PC-3 (cell line): ENCODE measurements at regions not wholly inside any gene's neighbourhood (a gene's known extent, or its start where the extent isn't known, plus 50 kb on each side); places are given as distances from the start of the nearest gene placed in this dataset.

Experiments used
- ATAC-seq: fragments of 200-7000 bp; cut with Tn5 transposase; 2 replicates; pipeline ENCODE4 v1.9.1; 2020; ENCODE audit warnings: mild to moderate bottlenecking, moderate library complexity
- BruUV-seq: library from RNA; stranded (reverse); fragments of 400-500 nt; replicated peaks from 2 replicates; lab custom pipeline; 2021; lab: Mats Ljungman, UMichigan
- CTCF ChIA-PET: fragments of 300-600 bp; sonication (Branson Sonifier 250); formaldehyde crosslinking; loops from one replicate; lab custom pipeline; 2022; ENCODE audit warnings: antibody characterized with exemption; lab: Charles Lee
- POLR2A ChIA-PET: fragments of 300-600 bp; sonication (Branson Sonifier 250); formaldehyde crosslinking; loops from one replicate; lab custom pipeline; 2022; ENCODE audit warnings: antibody characterized with exemption; ENCODE audit not compliant: unreplicated experiment; lab: Charles Lee
- DNase-seq: peaks from one replicate; pipeline ENCODE4 v3.0.0-alpha.2; 2015
- H2AFZ ChIP-seq: fragments of 300-600 bp; sonication (generic); 2 replicates; pipeline ENCODE4 v1.6.0; 2016; ENCODE audit warnings: antibody characterized with exemption, low read length
- H3F3A ChIP-seq: fragments of 300-600 bp; sonication (generic); one replicate; pipeline ENCODE4 v1.6.0; 2017; ENCODE audit warnings: antibody characterized with exemption, low read length, control low read depth, mild to moderate bottlenecking; ENCODE audit not compliant: unreplicated experiment
- H3K27ac ChIP-seq: fragments of 300-600 bp; sonication (generic); 2 replicates; pipeline ENCODE4 v1.5.1; 2016; ENCODE audit warnings: mild to moderate bottlenecking, low read length
- H3K27me3 ChIP-seq: fragments of 300-600 bp; sonication (generic); 2 replicates; pipeline ENCODE4 v1.6.1; 2016; ENCODE audit warnings: low read length, mixed read lengths
- H3K36me3 ChIP-seq: fragments of 300-600 bp; sonication (generic); 2 replicates; pipeline ENCODE4 v1.6.1; 2016; ENCODE audit warnings: low read depth, mixed run types, low read length, mixed read lengths
- H3K4me1 ChIP-seq: fragments of 300-600 bp; sonication (generic); 2 replicates; pipeline ENCODE4 v1.5.1; 2016; ENCODE audit warnings: low read length; ENCODE audit not compliant: insufficient read depth
- H3K4me2 ChIP-seq: fragments of 300-600 bp; sonication (generic); 2 replicates; pipeline ENCODE4 v1.6.0; 2016; ENCODE audit warnings: low read length
- H3K4me3 ChIP-seq: fragments of 300-600 bp; sonication (generic); 2 replicates; pipeline ENCODE4 v1.5.1; 2016; ENCODE audit warnings: mild to moderate bottlenecking, low read length, mixed read lengths
- H3K79me2 ChIP-seq: fragments of 300-600 bp; sonication (generic); 2 replicates; pipeline ENCODE4 v1.6.1; 2017; ENCODE audit warnings: low read length, mixed read lengths
- H3K9ac ChIP-seq: fragments of 300-600 bp; sonication (generic); 2 replicates; pipeline ENCODE4 v1.6.0; 2016; ENCODE audit warnings: mild to moderate bottlenecking, low read length
- H3K9me2 ChIP-seq: fragments of 300-600 bp; sonication (generic); replicated peaks from 2 replicates; pipeline ENCODE4 v1.6.1; 2016; ENCODE audit warnings: mixed run types, low read length, mixed read lengths
- H3K9me3 ChIP-seq: fragments of 300-600 bp; sonication (generic); 2 replicates; pipeline ENCODE4 v1.6.1; 2016; ENCODE audit warnings: low read length, mixed read lengths
- H4K20me1 ChIP-seq: fragments of 300-600 bp; sonication (generic); 2 replicates; pipeline ENCODE4 v1.6.1; 2016; ENCODE audit warnings: low read length, mixed read lengths
- CTCF ChIP-seq: fragments of 300-600 bp; sonication (generic); conservative IDR thresholded peaks from 2 replicates; pipeline ENCODE4 v1.5.1; 2017; ENCODE audit warnings: antibody characterized with exemption, low read depth, mild to moderate bottlenecking, low read length
- EZH2 ChIP-seq: fragments of 300-600 bp; sonication (generic); IDR thresholded peaks from one replicate; pipeline ENCODE4 v1.6.1; 2017; ENCODE audit warnings: antibody characterized with exemption, mild to moderate bottlenecking, low read length; ENCODE audit not compliant: unreplicated experiment
- EZH2phosphoT487 ChIP-seq: fragments of 300-600 bp; sonication (generic); IDR thresholded peaks from 2 replicates; pipeline ENCODE4 v1.6.1; 2018; ENCODE audit warnings: mild to moderate bottlenecking, antibody characterized with exemption, low read length, borderline replicate concordance
- intact Hi-C: fragments of 100-400 bp; cut with micrococcal nuclease; formaldehyde crosslinking; loops from 2 replicates; pipeline ENCODE4 v1.9.0; 2023

GRCh38 chr3:72081471-72082185 lies 296.7 kb upstream of the PROK2 start:
- ATAC-seq (no peak), DNase-seq (no peak)
- Histone ChIP-seq H3K36me3 (no peaks in the 10 kb centered on the region), H2AFZ (no peak overlapping the region), H3K4me3 (no peak overlapping the region), H3K9me2 (no peaks in the 10 kb centered on the region), H3K4me1 (no peaks in the 10 kb centered on the region), H3K27ac (no peak overlapping the region), H4K20me1 (no peaks in the 10 kb centered on the region), H3K79me2 (no peaks in the 10 kb centered on the region), H3K27me3 (0 out of 2 replicates have a peak, but pooled peaks cover 14% of the 10 kb centered on the region), H3K4me2 (no peak overlapping the region), H3K9ac (no peak overlapping the region), H3F3A (no peaks in the 10 kb centered on the region), H3K9me3 (no peaks in the 10 kb centered on the region)
- no peak for TF ChIP-seq EZH2
- TF ChIP-seq EZH2phosphoT487 = no peak
- no peak for TF ChIP-seq CTCF
- CTCF ChIA-PET = no interaction called here
- intact Hi-C loops = no loop called here
- BruUV-seq = no TSS peak
- POLR2A ChIA-PET = no interaction called here

- H3K9me3 ChIP-seq = no peaks in the 10 kb centered on the region
- CTCF ChIA-PET = interaction anchor here (0.5 kb wide), 1 partner anchor 119 kb away, joined by 5 read pairs; no protein-coding TSS in a partner anchor
- no peaks in the 10 kb centered on the region for H3K9me2 ChIP-seq
- ATAC-seq (no peak), DNase-seq (no peak)
- no peaks in the 10 kb centered on the region for H3F3A ChIP-seq
- no peak overlapping the region for H3K4me3 ChIP-seq
- H3K27ac ChIP-seq = no peak overlapping the region
- no peak overlapping the region for H3K4me2 ChIP-seq
- no peaks in the 10 kb centered on the region for H3K79me2 ChIP-seq
- H3K9ac ChIP-seq = no peak overlapping the region
- intact Hi-C loops = no loop called here
- H2AFZ ChIP-seq = no peak overlapping the region
- POLR2A ChIA-PET = no interaction called here
- BruUV-seq = no TSS peak
- no peaks in the 10 kb centered on the region for H3K36me3 ChIP-seq
- H3K27me3 ChIP-seq = 0 out of 2 replicates have a peak, but pooled peaks cover 7% of the 10 kb centered on the region
- no peak for TF ChIP-seq CTCF
- no peak for TF ChIP-seq EZH2
- TF ChIP-seq EZH2phosphoT487 = no peak
- no peaks in the 10 kb centered on the region for H4K20me1 ChIP-seq
- no peaks in the 10 kb centered on the region for H3K4me1 ChIP-seq
These were observed 295.9 kb upstream of the PROK2 start for GRCh38 chr3:72080800-72081199.

GRCh38 chr3:72080095-72080494 lies 295.1 kb upstream of the PROK2 start:
- H3K79me2 ChIP-seq = no peaks in the 10 kb centered on the region
- no peak overlapping the region for H3K4me2 ChIP-seq
- no peaks in the 10 kb centered on the region for H4K20me1 ChIP-seq
- H3K9ac ChIP-seq = no peak overlapping the region
- 0 out of 2 replicates have a peak, but pooled peaks cover 7% of the 10 kb centered on the region for H3K27me3 ChIP-seq
- POLR2A ChIA-PET = no interaction called here
- BruUV-seq = no TSS peak
- CTCF ChIA-PET = no interaction called here
- no peaks in the 10 kb centered on the region for H3K9me2 ChIP-seq
- intact Hi-C loops = no loop called here
- no peaks in the 10 kb centered on the region for H3F3A ChIP-seq
- no peak overlapping the region for H3K27ac ChIP-seq
- no peak overlapping the region for H3K4me3 ChIP-seq
- no peaks in the 10 kb centered on the region for H3K36me3 ChIP-seq
- H3K4me1 ChIP-seq = no peaks in the 10 kb centered on the region
- H2AFZ ChIP-seq = no peak overlapping the region
- no peak for ATAC-seq
- TF ChIP-seq EZH2phosphoT487 (no peak), CTCF (no peak), EZH2 (no peak)
- peaks cover 5% of the 10 kb centered on the region for H3K9me3 ChIP-seq
- DNase-seq = no peak
